Heart left ventricle (tissue), 13 donors: ENCODE measurements at regions not wholly inside any gene's neighbourhood (a gene's known extent, or its start where the extent isn't known, plus 50 kb on each side); places are given as distances from the start of the nearest gene placed in this dataset.

Experiments
- CTCF ChIP-seq, 12 donors: fragments of 200-600 bp; sonication (generic) in 4 of 12; IDR thresholded peaks; one replicate each; pipeline versions ENCODE4 v1.5.0 to v1.8.0; 2018 to 2022; ENCODE audit warnings: antibody characterized with exemption in 12 of 12, mild to moderate bottlenecking in 5 of 12
- POLR2A ChIP-seq, 2 donors: fragments of 450-650 bp; IDR thresholded peaks; one replicate each; pipeline ENCODE4 v1.6.1; 2017; ENCODE audit warnings: antibody characterized with exemption in 2 of 2, mild to moderate bottlenecking in 2 of 2, moderate library complexity in 2 of 2
- donor health status: ischemic (EF 13 %, LVEDD 7.1; RV severe dilation, severe dysfunction).
- donor health status: DM: no; HTN: yes; CAD: no.
- donor health status: DM: no; HTN: no; CAD: no.
- donor health status: ischemic (EF 25% LVEDD 6.9; RV normal size, moderate dysfunction).
- donor health status: ischemic (EF 25% LVEDD 5.7; RV mildly dilated, moderate dysfunction).
- donor health status: ischemic (EF 35%, LVEDD 5.7; RV mildly dilated, moderate dysfunction).
- donor health status: nonischemic (EF 11% LVEDD 7.7; RV severe dilation, severe dysfunction).
- donor health status: DM: yes; HTN: yes; CAD: no.
- donor health status: PGD.
- donor health status: ischemic (EF 29% LVEDD 5.4; RV normal size, mild dysfunction).
- donor health status: nonischemic (EF 23%, LVEDD 6.1; RV moderate dilation, normal function).

- no peak for TF ChIP-seq CTCF (IDR thresholded peaks at IDR 0.05)
- no peak for TF ChIP-seq POLR2A (IDR thresholded peaks at IDR 0.05)
Measured at GRCh38 chr2:160977376-160977775, 182.9 kb upstream of the TANK start.
